ENCODE measurements at regions not wholly inside any gene's neighbourhood (a gene's known extent, or its start where the extent isn't known, plus 50 kb on each side); places are given as distances from the start of the nearest gene placed in this dataset.

DNA sequence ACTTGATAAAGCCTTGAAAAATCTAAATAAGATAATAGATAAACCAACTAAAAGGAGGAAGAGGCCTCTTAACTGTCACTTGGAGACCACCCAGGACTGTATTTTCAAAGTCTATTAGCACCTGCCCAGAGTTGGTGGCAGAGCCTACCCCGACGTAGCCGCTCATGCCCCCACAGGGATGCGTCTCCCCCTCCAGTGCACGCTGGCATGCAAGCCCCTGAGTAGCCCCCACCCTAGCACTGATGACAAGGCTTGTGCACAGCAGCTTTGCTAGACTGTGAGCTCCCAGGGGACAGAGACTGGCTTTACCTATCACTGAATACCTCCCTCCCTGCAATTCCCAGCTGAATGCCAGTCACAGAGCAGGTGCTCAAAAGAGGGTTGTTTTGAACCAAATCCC is 54.1 kb upstream of the HES1 start:
- Histone ChIP-seq H3K36me3 (ENCODE audit: control insufficient read depth, low read length) (no peaks in the 10 kb centered on the region), H4K20me1 (ENCODE audit: control insufficient read depth, insufficient read depth, low read depth, low read length) (no peaks in the 10 kb centered on the region), H3K27ac (ENCODE audit: low read depth, low read length) (no peak overlapping the region), H3K4me3 (ENCODE audit: low read length) (no peak overlapping the region), H3F3A (ENCODE audit: control insufficient read depth, insufficient read depth) (no peaks in the 10 kb centered on the region), H3K9me2 (replicated peaks; ENCODE audit: control insufficient read depth, low read length) (no peaks in the 10 kb centered on the region), H3K9me3 (ENCODE audit: control insufficient read depth, insufficient read depth, low read length) (no peaks in the 10 kb centered on the region), H3K4me2 (ENCODE audit: low read length) (no peak overlapping the region), H3K79me2 (ENCODE audit: control insufficient read depth, low read length) (no peaks in the 10 kb centered on the region), H3K4me1 (ENCODE audit: control insufficient read depth, low read length) (peaks cover 15% of the 10 kb centered on the region), H3K27me3 (ENCODE audit: control insufficient read depth, low read length) (peaks cover 48% of the 10 kb centered on the region)
- no peak for TF ChIP-seq EZH2phosphoT487 (IDR thresholded peaks at IDR 0.05; ENCODE audit: borderline replicate concordance, low read length)
- TF ChIP-seq, protein P1, sequence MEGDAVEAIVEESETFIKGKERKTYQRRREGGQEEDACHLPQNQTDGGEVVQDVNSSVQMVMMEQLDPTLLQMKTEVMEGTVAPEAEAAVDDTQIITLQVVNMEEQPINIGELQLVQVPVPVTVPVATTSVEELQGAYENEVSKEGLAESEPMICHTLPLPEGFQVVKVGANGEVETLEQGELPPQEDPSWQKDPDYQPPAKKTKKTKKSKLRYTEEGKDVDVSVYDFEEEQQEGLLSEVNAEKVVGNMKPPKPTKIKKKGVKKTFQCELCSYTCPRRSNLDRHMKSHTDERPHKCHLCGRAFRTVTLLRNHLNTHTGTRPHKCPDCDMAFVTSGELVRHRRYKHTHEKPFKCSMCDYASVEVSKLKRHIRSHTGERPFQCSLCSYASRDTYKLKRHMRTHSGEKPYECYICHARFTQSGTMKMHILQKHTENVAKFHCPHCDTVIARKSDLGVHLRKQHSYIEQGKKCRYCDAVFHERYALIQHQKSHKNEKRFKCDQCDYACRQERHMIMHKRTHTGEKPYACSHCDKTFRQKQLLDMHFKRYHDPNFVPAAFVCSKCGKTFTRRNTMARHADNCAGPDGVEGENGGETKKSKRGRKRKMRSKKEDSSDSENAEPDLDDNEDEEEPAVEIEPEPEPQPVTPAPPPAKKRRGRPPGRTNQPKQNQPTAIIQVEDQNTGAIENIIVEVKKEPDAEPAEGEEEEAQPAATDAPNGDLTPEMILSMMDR (IDR thresholded peaks at IDR 0.05; ENCODE audit: low read depth, low read length, poor library complexity, severe bottlenecking), result no peak

DNA sequence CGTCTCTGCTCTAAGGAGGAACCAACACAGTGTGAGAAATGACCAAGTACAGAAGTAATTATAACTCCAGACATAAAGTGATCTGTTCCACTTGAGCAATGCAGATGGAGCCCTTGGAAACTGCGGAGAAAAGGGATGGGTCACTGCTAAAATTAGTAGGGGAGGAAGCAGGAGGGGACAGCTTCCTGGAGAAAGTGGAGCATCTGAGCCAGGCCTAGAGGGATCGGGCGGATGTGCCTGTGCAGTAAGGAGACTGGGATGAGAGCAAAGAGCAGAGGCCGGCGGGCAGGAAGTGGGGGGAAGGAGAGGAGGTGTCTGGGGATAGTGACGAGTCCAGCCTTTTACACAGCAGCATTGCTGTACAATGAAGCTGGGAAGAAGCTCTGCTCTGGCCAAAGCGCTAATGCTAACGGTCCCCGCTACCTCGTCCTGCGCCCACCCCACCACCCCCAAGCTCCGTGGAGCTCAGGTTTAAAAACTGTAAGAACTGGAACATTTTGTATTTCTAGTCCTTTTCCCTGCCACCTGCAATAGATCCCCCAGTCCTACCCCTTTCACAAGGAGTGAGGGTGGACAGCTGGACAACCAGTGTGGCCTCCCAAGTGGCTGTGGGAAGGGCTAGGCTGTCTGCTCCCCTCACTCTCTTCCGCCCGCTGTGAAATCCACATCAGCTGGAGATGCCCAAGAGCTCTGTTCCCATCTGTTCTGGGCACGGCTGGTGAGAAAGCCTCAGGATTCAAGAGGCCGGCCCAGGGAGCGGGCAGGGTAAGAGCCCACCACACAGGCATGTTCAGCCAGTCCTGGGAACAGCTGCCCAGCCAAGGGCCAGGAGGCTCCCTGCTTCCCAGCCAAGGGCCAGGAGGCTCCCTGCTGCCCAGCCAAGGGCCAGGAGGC is 53.0 kb upstream of the HES1 start:
- Histone ChIP-seq H3K36me3 (ENCODE audit: control insufficient read depth, low read length) (no peaks in the 10 kb centered on the region), H3K9me2 (replicated peaks; ENCODE audit: control insufficient read depth, low read length) (no peaks in the 10 kb centered on the region), H3K27me3 (ENCODE audit: control insufficient read depth, low read length) (peaks cover 40% of the 10 kb centered on the region), H3K27ac (ENCODE audit: low read depth, low read length) (no peak overlapping the region), H3K4me2 (ENCODE audit: low read length) (no peak overlapping the region), H3K9me3 (ENCODE audit: control insufficient read depth, insufficient read depth, low read length) (no peaks in the 10 kb centered on the region), H3F3A (ENCODE audit: control insufficient read depth, insufficient read depth) (no peaks in the 10 kb centered on the region), H4K20me1 (ENCODE audit: control insufficient read depth, insufficient read depth, low read depth, low read length) (no peaks in the 10 kb centered on the region), H3K79me2 (ENCODE audit: control insufficient read depth, low read length) (no peaks in the 10 kb centered on the region), H3K4me1 (ENCODE audit: control insufficient read depth, low read length) (peaks cover 15% of the 10 kb centered on the region), H3K4me3 (ENCODE audit: low read length) (no peak overlapping the region)
- TF ChIP-seq, protein P1 (IDR thresholded peaks at IDR 0.05; ENCODE audit: low read depth, low read length, poor library complexity, severe bottlenecking), result no peak
- no peak for TF ChIP-seq EZH2phosphoT487 (IDR thresholded peaks at IDR 0.05; ENCODE audit: borderline replicate concordance, low read length)

DNA sequence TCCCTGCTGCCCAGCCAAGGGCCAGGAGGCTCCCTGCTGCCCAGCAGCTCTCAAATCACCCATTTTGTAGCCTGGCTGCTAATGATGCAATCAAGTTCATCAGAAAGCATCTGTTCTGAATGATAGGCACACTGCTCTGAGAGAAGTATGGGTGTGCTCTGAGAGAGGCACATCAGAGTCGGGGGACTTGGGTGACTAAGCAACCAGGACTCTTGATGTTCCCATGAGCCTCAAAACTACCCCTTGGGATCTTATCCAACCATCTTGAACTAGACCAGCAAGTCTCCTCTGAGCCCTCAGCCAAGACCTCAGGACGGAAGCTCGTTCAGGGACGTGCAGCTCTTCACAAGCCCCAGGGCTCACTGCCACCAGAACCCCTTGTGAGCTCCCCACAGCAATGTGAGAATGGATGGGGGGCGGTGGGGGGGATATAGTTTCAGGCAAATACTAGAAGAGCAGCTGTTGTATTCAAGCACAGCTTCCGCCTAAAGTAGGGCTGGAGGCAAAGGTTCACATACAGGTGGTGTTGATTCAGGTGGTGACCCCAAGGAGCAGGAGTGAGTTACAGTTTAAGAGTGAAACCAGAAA is 52.2 kb upstream of the HES1 start:
- Histone ChIP-seq H3K79me2 (ENCODE audit: control insufficient read depth, low read length) (no peaks in the 10 kb centered on the region), H3K9me2 (replicated peaks; ENCODE audit: control insufficient read depth, low read length) (no peaks in the 10 kb centered on the region), H3K4me1 (ENCODE audit: control insufficient read depth, low read length) (peaks cover 22% of the 10 kb centered on the region), H3K4me3 (ENCODE audit: low read length) (no peak overlapping the region), H3K9me3 (ENCODE audit: control insufficient read depth, insufficient read depth, low read length) (no peaks in the 10 kb centered on the region), H3F3A (ENCODE audit: control insufficient read depth, insufficient read depth) (no peaks in the 10 kb centered on the region), H3K27ac (ENCODE audit: low read depth, low read length) (no peak overlapping the region), H4K20me1 (ENCODE audit: control insufficient read depth, insufficient read depth, low read depth, low read length) (no peaks in the 10 kb centered on the region), H3K4me2 (ENCODE audit: low read length) (no peak overlapping the region), H3K27me3 (ENCODE audit: control insufficient read depth, low read length) (peaks cover 35% of the 10 kb centered on the region), H3K36me3 (ENCODE audit: control insufficient read depth, low read length) (no peaks in the 10 kb centered on the region)
- no peak for TF ChIP-seq EZH2phosphoT487 (IDR thresholded peaks at IDR 0.05; ENCODE audit: borderline replicate concordance, low read length)
- TF ChIP-seq, protein P1 (IDR thresholded peaks at IDR 0.05; ENCODE audit: low read depth, low read length, poor library complexity, severe bottlenecking), result no peak
